ENCODE measurements at regions not wholly inside any gene's neighbourhood (a gene's known extent, or its start where the extent isn't known, plus 50 kb on each side); places are given as distances from the start of the nearest gene placed in this dataset.

GRCh38 chr3:43919029-43919428, 228.3 kb downstream of the ABHD5 start:
- H3K4me3 ChIP-seq (ENCODE audit: low read depth, low read length), result no peak overlapping the region
- DNase-seq (ENCODE audit: low read depth), result no peak

- no peak for DNase-seq (ENCODE audit: low read depth)
- no peak overlapping the region for H3K4me3 ChIP-seq (ENCODE audit: low read depth, low read length)
Observed at GRCh38 chr3:43921056-43921648, 230.4 kb downstream of the ABHD5 start.

GRCh38 chr3:43922374-43922773, 231.6 kb downstream of the ABHD5 start:
- DNase-seq (ENCODE audit: low read depth), result no peak
- no peak overlapping the region for H3K4me3 ChIP-seq (ENCODE audit: low read depth, low read length)

- H3K4me3 ChIP-seq (ENCODE audit: low read depth, low read length), result no peak overlapping the region
- no peak for DNase-seq (ENCODE audit: low read depth)
Observed at GRCh38 chr3:43923104-43923882, 232.6 kb downstream of the ABHD5 start.

GRCh38 chr3:43926055-43926454, 235.3 kb downstream of the ABHD5 start:
- no peak for DNase-seq (ENCODE audit: low read depth)
- no peak overlapping the region for H3K4me3 ChIP-seq (ENCODE audit: low read depth, low read length)

- H3K4me3 ChIP-seq (ENCODE audit: low read depth, low read length), result no peak overlapping the region
- no peak for DNase-seq (ENCODE audit: low read depth)
Observed at GRCh38 chr3:43932921-43933320, 242.2 kb downstream of the ABHD5 start.

- no peak overlapping the region for H3K4me3 ChIP-seq (ENCODE audit: low read depth, low read length)
- DNase-seq (ENCODE audit: low read depth), result no peak
Observed at GRCh38 chr3:43948013-43948412, 257.3 kb downstream of the ABHD5 start.

- DNase-seq (ENCODE audit: low read depth), result no peak
- no peak overlapping the region for H3K4me3 ChIP-seq (ENCODE audit: low read depth, low read length)
Observed at GRCh38 chr3:43949594-43949993, 258.9 kb downstream of the ABHD5 start.

GRCh38 chr3:43950775-43951174, 260.0 kb downstream of the ABHD5 start:
- DNase-seq (ENCODE audit: low read depth), result no peak
- H3K4me3 ChIP-seq (ENCODE audit: low read depth, low read length), result no peak overlapping the region

- no peak for DNase-seq (ENCODE audit: low read depth)
- no peak overlapping the region for H3K4me3 ChIP-seq (ENCODE audit: low read depth, low read length)
Observed at GRCh38 chr3:43951813-43952212, 261.1 kb downstream of the ABHD5 start.

- no peak for DNase-seq (ENCODE audit: low read depth)
Observed at GRCh38 chr3:43953380-43953779, 262.6 kb downstream of the ABHD5 start.

GRCh38 chr3:43953814-43954692, 263.3 kb downstream of the ABHD5 start:
- H3K4me3 ChIP-seq (ENCODE audit: low read depth, low read length), result no peak overlapping the region
- peak; percentile 55 for DNase-seq (ENCODE audit: low read depth)

More at GRCh38 chr3:43953380-43953779, 262.6 kb downstream of the ABHD5 start:
- no peak overlapping the region for H3K4me3 ChIP-seq (ENCODE audit: low read depth, low read length)

GRCh38 chr3:43956945-43957344, 266.2 kb downstream of the ABHD5 start:
- H3K4me3 ChIP-seq (ENCODE audit: low read depth, low read length), result no peak overlapping the region
- no peak for DNase-seq (ENCODE audit: low read depth)

- no peak for DNase-seq (ENCODE audit: low read depth)
- H3K4me3 ChIP-seq (ENCODE audit: low read depth, low read length), result no peak overlapping the region
Observed at GRCh38 chr3:43957553-43957952, 266.8 kb downstream of the ABHD5 start.

- DNase-seq (ENCODE audit: low read depth), result no peak
- no peak overlapping the region for H3K4me3 ChIP-seq (ENCODE audit: low read depth, low read length)
Observed at GRCh38 chr3:43958005-43958770, 267.4 kb downstream of the ABHD5 start.

GRCh38 chr3:43958973-43959372, 268.2 kb downstream of the ABHD5 start:
- no peak overlapping the region for H3K4me3 ChIP-seq (ENCODE audit: low read depth, low read length)
- no peak for DNase-seq (ENCODE audit: low read depth)

- H3K4me3 ChIP-seq (ENCODE audit: low read depth, low read length), result no peak overlapping the region
- DNase-seq (ENCODE audit: low read depth), result no peak
Observed at GRCh38 chr3:43959498-43960447, 269.0 kb downstream of the ABHD5 start.

- DNase-seq (ENCODE audit: low read depth), result no peak
- H3K4me3 ChIP-seq (ENCODE audit: low read depth, low read length), result no peak overlapping the region
Observed at GRCh38 chr3:43960448-43960840, 269.7 kb downstream of the ABHD5 start.

All from skeletal muscle cell (primary cell).